Activated CD8-positive, alpha-beta T cell treated with anti-CD3 and anti-CD28 coated beads for 36 hours (primary cell): ENCODE measurements at regions not wholly inside any gene's neighbourhood (a gene's known extent, or its start where the extent isn't known, plus 50 kb on each side); places are given as distances from the start of the nearest gene placed in this dataset.

ENCODE experiments used
- ATAC-seq: fragments of 200-7000 bp; cut with Tn5 transposase; one replicate; pipeline ENCODE4 v1.10.0; 2021; ENCODE audit warnings: mild to moderate bottlenecking, moderate library complexity
- CTCF ChIA-PET: fragments of 350-600 bp; sonication (Branson Sonifier 250); formaldehyde crosslinking; loops from one replicate; lab custom pipeline; 2021; ENCODE audit warnings: antibody characterized with exemption; lab: Charles Lee
- POLR2A ChIA-PET: fragments of 350-600 bp; sonication (Branson Sonifier 250); formaldehyde crosslinking; loops from one replicate; lab custom pipeline; 2021; ENCODE audit warnings: antibody characterized with exemption; lab: Charles Lee
- DNase-seq: peaks from one replicate; pipeline ENCODE4 v3.0.0-alpha.2; 2020
- H3K27ac Mint-ChIP-seq: one replicate; pipeline ENCODE4 v1.8.0; 2021; ENCODE audit warnings: mild to moderate bottlenecking, mixed read lengths
- H3K27me3 Mint-ChIP-seq: one replicate; pipeline ENCODE4 v1.8.0; 2021; ENCODE audit warnings: mixed read lengths
- H3K36me3 Mint-ChIP-seq: one replicate; pipeline ENCODE4 v1.8.0; 2021; ENCODE audit warnings: low read depth, mixed read lengths
- H3K4me1 Mint-ChIP-seq: one replicate; pipeline ENCODE4 v1.8.0; 2021; ENCODE audit warnings: low read depth, mixed read lengths
- H3K4me3 Mint-ChIP-seq: one replicate; pipeline ENCODE4 v1.8.0; 2021; ENCODE audit warnings: mild to moderate bottlenecking, moderate library complexity, mixed read lengths
- H3K9me3 Mint-ChIP-seq: one replicate; pipeline ENCODE4 v1.8.0; 2021; ENCODE audit warnings: mixed read lengths
- intact Hi-C: fragments of 100-400 bp; cut with micrococcal nuclease; formaldehyde crosslinking; loops from one replicate; pipeline ENCODE4 v1.10.0; 2022
- TF ChIP-seq, protein P1 (sequence below): fragments of 200-600 bp; IDR thresholded peaks from one replicate; pipeline ENCODE4 v1.8.0; 2022; ENCODE audit warnings: antibody characterized with exemption, mild to moderate bottlenecking

DNA sequence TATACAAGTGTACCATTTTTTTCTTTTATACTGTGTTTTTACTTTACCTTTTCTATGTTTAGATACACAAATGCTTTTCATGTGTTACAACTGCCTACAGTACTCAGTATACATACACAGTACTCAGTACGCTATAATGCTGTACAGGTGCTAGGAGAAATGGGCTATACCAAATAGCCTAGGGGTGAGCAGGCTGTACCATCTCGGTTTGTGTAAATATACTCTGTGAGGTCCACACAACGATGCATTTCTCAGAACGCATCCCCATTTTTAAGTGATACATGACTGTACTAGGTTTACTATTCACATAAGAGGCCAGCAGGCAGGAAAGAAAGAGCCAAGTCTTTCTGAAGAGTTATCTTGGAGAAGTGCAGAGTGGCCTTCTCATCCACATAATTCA lies 426.4 kb upstream of the MTPN start:
- ChIA-PET POLR2A (no interaction called here), CTCF (no interaction called here)
- ATAC-seq = no peak
- Mint-ChIP-seq H3K4me1 (no peaks in the 10 kb centered on the region), H3K27me3 (no peaks in the 10 kb centered on the region), H3K27ac (no peak overlapping the region), H3K36me3 (no peaks in the 10 kb centered on the region), H3K9me3 (no peaks in the 10 kb centered on the region), H3K4me3 (no peak overlapping the region)
- DNase-seq = no peak
- TF ChIP-seq, protein P1, sequence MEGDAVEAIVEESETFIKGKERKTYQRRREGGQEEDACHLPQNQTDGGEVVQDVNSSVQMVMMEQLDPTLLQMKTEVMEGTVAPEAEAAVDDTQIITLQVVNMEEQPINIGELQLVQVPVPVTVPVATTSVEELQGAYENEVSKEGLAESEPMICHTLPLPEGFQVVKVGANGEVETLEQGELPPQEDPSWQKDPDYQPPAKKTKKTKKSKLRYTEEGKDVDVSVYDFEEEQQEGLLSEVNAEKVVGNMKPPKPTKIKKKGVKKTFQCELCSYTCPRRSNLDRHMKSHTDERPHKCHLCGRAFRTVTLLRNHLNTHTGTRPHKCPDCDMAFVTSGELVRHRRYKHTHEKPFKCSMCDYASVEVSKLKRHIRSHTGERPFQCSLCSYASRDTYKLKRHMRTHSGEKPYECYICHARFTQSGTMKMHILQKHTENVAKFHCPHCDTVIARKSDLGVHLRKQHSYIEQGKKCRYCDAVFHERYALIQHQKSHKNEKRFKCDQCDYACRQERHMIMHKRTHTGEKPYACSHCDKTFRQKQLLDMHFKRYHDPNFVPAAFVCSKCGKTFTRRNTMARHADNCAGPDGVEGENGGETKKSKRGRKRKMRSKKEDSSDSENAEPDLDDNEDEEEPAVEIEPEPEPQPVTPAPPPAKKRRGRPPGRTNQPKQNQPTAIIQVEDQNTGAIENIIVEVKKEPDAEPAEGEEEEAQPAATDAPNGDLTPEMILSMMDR = no peak
- intact Hi-C loops = no loop called here

DNA sequence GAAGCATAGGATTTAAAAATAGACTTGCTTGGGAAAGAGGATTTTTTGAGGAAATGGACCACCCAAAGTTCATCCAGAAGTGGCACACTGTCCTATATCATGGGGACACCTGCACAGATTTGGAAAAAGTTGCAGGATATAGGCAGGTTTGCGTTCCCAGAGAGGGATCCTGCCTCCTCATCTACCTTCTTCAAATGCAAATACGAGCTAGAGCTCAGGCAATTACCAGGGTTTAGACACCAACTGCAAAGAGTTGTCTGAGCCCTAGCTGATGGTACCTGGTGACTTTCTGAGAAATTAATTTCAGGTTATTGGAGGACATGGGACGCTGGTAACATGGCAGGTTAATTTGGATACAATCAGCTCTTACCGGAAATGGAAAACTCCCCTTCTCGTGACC lies 423.7 kb upstream of the MTPN start:
- TF ChIP-seq, protein P1 = no peak
- ChIA-PET CTCF (no interaction called here), POLR2A (no interaction called here)
- no peak for DNase-seq
- Mint-ChIP-seq H3K4me1 (no peaks in the 10 kb centered on the region), H3K27me3 (no peaks in the 10 kb centered on the region), H3K9me3 (no peaks in the 10 kb centered on the region), H3K36me3 (no peaks in the 10 kb centered on the region), H3K4me3 (no peak overlapping the region), H3K27ac (no peak overlapping the region)
- intact Hi-C loops = no loop called here
- ATAC-seq = no peak

DNA sequence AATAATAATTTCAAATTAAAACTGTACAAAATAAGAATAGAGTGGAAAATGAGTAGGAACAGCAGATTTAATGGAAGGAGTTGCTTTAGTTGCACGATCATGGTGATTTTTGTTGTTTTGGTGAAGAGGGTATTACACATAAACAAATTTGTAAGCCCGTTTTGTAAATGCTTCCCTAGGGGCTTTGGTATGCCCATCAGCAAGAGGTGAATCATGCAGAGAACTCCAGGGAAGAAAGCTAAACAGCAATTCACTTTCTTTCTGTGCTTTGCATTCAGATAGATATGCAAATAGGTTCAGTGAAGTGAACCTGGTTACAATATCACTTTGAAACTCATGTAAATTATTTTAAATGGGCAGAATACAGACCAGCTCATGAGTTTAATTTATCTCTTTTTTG lies 422.2 kb upstream of the MTPN start:
- H3K27ac Mint-ChIP-seq = no peak overlapping the region
- H3K4me1 Mint-ChIP-seq = no peaks in the 10 kb centered on the region
- H3K9me3 Mint-ChIP-seq = no peaks in the 10 kb centered on the region
- CTCF ChIA-PET = no interaction called here
- POLR2A ChIA-PET = no interaction called here
- ATAC-seq = no peak
- H3K4me3 Mint-ChIP-seq = no peak overlapping the region
- intact Hi-C loops = no loop called here
- DNase-seq = no peak
- TF ChIP-seq, protein P1 = no peak
- H3K27me3 Mint-ChIP-seq = no peaks in the 10 kb centered on the region
- H3K36me3 Mint-ChIP-seq = no peaks in the 10 kb centered on the region

DNA sequence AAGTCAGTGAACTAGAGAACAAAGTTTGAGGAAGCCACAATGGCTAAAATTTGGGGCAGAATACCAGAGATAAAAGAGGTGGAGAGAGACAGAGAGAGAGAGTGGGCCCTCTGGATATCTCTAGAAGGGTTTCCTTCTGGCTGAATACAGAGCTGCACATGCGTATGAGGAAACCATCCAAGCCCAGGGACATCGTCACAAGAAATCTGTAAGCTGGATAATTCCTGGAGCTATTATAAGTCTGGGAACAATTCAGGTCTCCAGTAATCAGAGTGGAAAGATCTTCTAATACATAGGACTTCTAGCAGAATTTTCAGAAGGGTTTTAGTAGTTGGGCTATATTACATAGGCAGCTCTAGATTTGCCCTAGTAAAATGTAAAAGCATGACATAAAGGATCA lies 415.7 kb upstream of the MTPN start:
- Mint-ChIP-seq H3K4me1 (no peaks in the 10 kb centered on the region), H3K9me3 (peaks cover 1% of the 10 kb centered on the region), H3K27ac (no peak overlapping the region), H3K36me3 (no peaks in the 10 kb centered on the region), H3K4me3 (no peak overlapping the region), H3K27me3 (no peaks in the 10 kb centered on the region)
- TF ChIP-seq, protein P1 = no peak
- intact Hi-C loops = no loop called here
- DNase-seq = no peak
- POLR2A ChIA-PET = no interaction called here
- CTCF ChIA-PET = no interaction called here
- no peak for ATAC-seq

DNA sequence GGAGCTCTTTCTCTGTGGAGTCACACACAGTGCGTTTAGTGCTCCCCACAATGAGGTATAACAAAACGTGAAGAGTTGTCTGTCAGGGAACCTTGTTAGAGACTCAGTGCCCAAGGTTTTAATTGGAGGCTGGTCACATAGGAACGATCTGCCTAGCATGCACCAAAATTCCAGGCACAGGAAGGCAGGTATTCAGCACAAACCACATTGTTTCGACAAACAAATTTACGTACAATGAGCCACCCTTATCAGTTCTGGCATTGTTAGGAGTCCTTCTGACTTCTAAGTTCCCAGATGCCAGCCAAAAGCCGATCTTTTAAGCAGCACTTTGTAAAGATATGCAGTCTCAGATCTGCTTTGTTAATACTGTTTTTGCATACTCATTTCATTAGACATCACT lies 414.2 kb upstream of the MTPN start:
- no peak overlapping the region for H3K27ac Mint-ChIP-seq
- DNase-seq (no peak), ATAC-seq (no peak)
- no peaks in the 10 kb centered on the region for H3K36me3 Mint-ChIP-seq
- H3K4me1 Mint-ChIP-seq = no peaks in the 10 kb centered on the region
- no peak overlapping the region for H3K4me3 Mint-ChIP-seq
- POLR2A ChIA-PET = no interaction called here
- no peaks in the 10 kb centered on the region for H3K27me3 Mint-ChIP-seq
- CTCF ChIA-PET = no interaction called here
- intact Hi-C loops = no loop called here
- TF ChIP-seq, protein P1 = no peak
- peaks cover 1% of the 10 kb centered on the region for H3K9me3 Mint-ChIP-seq
